ENCODE measurements at regions not wholly inside any gene's neighbourhood (a gene's known extent, or its start where the extent isn't known, plus 50 kb on each side); places are given as distances from the start of the nearest gene placed in this dataset.

- in situ Hi-C loops (cut with MboI; ENCODE audit: low sequenced_read_pairs) = no loop called here
Measured at GRCh38 chr6:141261672-141262060, 871.1 kb upstream of the GJE1 start.

- in situ Hi-C loops (cut with MboI; ENCODE audit: low sequenced_read_pairs) = no loop called here
Measured at GRCh38 chr6:141261016-141261671, 871.6 kb upstream of the GJE1 start.

GRCh38 chr6:141260627-141261015, 872.1 kb upstream of the GJE1 start:
- in situ Hi-C loops (cut with MboI; ENCODE audit: low sequenced_read_pairs) = no loop called here

- in situ Hi-C loops (cut with MboI; ENCODE audit: low sequenced_read_pairs) = no loop called here
Measured at GRCh38 chr6:141259807-141260206, 872.9 kb upstream of the GJE1 start.

GRCh38 chr6:141259091-141259490, 873.6 kb upstream of the GJE1 start:
- in situ Hi-C loops (cut with MboI; ENCODE audit: low sequenced_read_pairs) = no loop called here

- in situ Hi-C loops (cut with MboI; ENCODE audit: low sequenced_read_pairs) = no loop called here
Measured at GRCh38 chr6:141258516-141258915, 874.2 kb upstream of the GJE1 start.

- in situ Hi-C loops (cut with MboI; ENCODE audit: low sequenced_read_pairs) = no loop called here
Measured at GRCh38 chr6:141254336-141254735, 878.4 kb upstream of the GJE1 start.

- in situ Hi-C loops (cut with MboI; ENCODE audit: low sequenced_read_pairs) = no loop called here
Measured at GRCh38 chr6:141252828-141253608, 879.7 kb upstream of the GJE1 start.

GRCh38 chr6:141251286-141251685, 881.4 kb upstream of the GJE1 start:
- in situ Hi-C loops (cut with MboI; ENCODE audit: low sequenced_read_pairs) = no loop called here

- in situ Hi-C loops (cut with MboI; ENCODE audit: low sequenced_read_pairs) = no loop called here
Measured at GRCh38 chr6:141248021-141248799, 884.5 kb upstream of the GJE1 start.

- in situ Hi-C loops (cut with MboI; ENCODE audit: low sequenced_read_pairs) = no loop called here
Measured at GRCh38 chr6:141244366-141244765, 888.4 kb upstream of the GJE1 start.

GRCh38 chr6:141242957-141243356, 889.8 kb upstream of the GJE1 start:
- in situ Hi-C loops (cut with MboI; ENCODE audit: low sequenced_read_pairs) = no loop called here

GRCh38 chr6:141229296-141229695, 903.4 kb upstream of the GJE1 start:
- in situ Hi-C loops (cut with MboI; ENCODE audit: low sequenced_read_pairs) = no loop called here

GRCh38 chr6:141218583-141218982, 914.1 kb upstream of the GJE1 start:
- in situ Hi-C loops (cut with MboI; ENCODE audit: low sequenced_read_pairs) = no loop called here

GRCh38 chr6:141216726-141217125, 916.0 kb upstream of the GJE1 start:
- in situ Hi-C loops (cut with MboI; ENCODE audit: low sequenced_read_pairs) = no loop called here

- in situ Hi-C loops (cut with MboI; ENCODE audit: low sequenced_read_pairs) = no loop called here
Measured at GRCh38 chr6:141212296-141212695, 920.4 kb upstream of the GJE1 start.

GRCh38 chr6:141211845-141212244, 920.9 kb upstream of the GJE1 start:
- in situ Hi-C loops (cut with MboI; ENCODE audit: low sequenced_read_pairs) = no loop called here

GRCh38 chr6:141210901-141211300, 921.8 kb upstream of the GJE1 start:
- in situ Hi-C loops (cut with MboI; ENCODE audit: low sequenced_read_pairs) = no loop called here

GRCh38 chr6:141209890-141210289, 922.8 kb upstream of the GJE1 start:
- in situ Hi-C loops (cut with MboI; ENCODE audit: low sequenced_read_pairs) = no loop called here

- in situ Hi-C loops (cut with MboI; ENCODE audit: low sequenced_read_pairs) = no loop called here
Measured at GRCh38 chr6:141208101-141208500, 924.6 kb upstream of the GJE1 start.

GRCh38 chr6:141203902-141204575, 928.7 kb upstream of the GJE1 start:
- in situ Hi-C loops (cut with MboI; ENCODE audit: low sequenced_read_pairs) = no loop called here

All from HL-60/S4 treated with retinoic acid at 250 ng/mL for 4 days and 3 days (cell line).